RWPE2 (cell line): ENCODE measurements at regions not wholly inside any gene's neighbourhood (a gene's known extent, or its start where the extent isn't known, plus 50 kb on each side); places are given as distances from the start of the nearest gene placed in this dataset.

Experiments used
- ATAC-seq: fragments of 200-7000 bp; cut with Tn5 transposase; 3 replicates; pipeline ENCODE4 v1.9.1; 2021; ENCODE audit warnings: low read depth
- DNase-seq: peaks from one replicate; pipeline ENCODE4 v3.0.0-alpha.2; 2020; ENCODE audit warnings: low spot score
- H3K27ac ChIP-seq: fragments of 450-650 bp; 2 replicates; pipeline ENCODE4 v1.5.1; 2017; ENCODE audit warnings: mild to moderate bottlenecking; ENCODE audit not compliant: poor library complexity, severe bottlenecking
- H3K27me3 ChIP-seq: fragments of 250-450 bp; sonication (Bioruptor Pico); 2 replicates; pipeline ENCODE4 v1.5.1; 2021; ENCODE audit warnings: mild to moderate bottlenecking, moderate library complexity; ENCODE audit not compliant: insufficient read depth, poor library complexity, severe bottlenecking
- H3K36me3 ChIP-seq: fragments of 250-450 bp; sonication (Bioruptor Pico); 2 replicates; pipeline ENCODE4 v1.5.1; 2020; ENCODE audit warnings: low read depth, mild to moderate bottlenecking, moderate library complexity
- H3K4me1 ChIP-seq: fragments of 250-450 bp; sonication (Bioruptor Pico); 2 replicates; pipeline ENCODE4 v1.5.1; 2021; ENCODE audit warnings: mild to moderate bottlenecking, moderate library complexity; ENCODE audit not compliant: insufficient read depth, poor library complexity, severe bottlenecking
- H3K4me3 ChIP-seq: fragments of 250-450 bp; sonication (Bioruptor Pico); 2 replicates; pipeline ENCODE4 v1.5.1; 2021; ENCODE audit warnings: mild to moderate bottlenecking, moderate library complexity; ENCODE audit not compliant: severe bottlenecking
- H3K9me3 ChIP-seq: fragments of 250-450 bp; sonication (Bioruptor Pico); 2 replicates; pipeline ENCODE4 v1.5.1; 2021; ENCODE audit warnings: mild to moderate bottlenecking, moderate library complexity; ENCODE audit not compliant: severe bottlenecking
- TF ChIP-seq, protein P1 (sequence below): fragments of 450-650 bp; IDR thresholded peaks from one replicate; pipeline ENCODE4 v1.5.1; 2017; ENCODE audit warnings: mild to moderate bottlenecking, moderate library complexity; ENCODE audit not compliant: poor library complexity, severe bottlenecking

DNA sequence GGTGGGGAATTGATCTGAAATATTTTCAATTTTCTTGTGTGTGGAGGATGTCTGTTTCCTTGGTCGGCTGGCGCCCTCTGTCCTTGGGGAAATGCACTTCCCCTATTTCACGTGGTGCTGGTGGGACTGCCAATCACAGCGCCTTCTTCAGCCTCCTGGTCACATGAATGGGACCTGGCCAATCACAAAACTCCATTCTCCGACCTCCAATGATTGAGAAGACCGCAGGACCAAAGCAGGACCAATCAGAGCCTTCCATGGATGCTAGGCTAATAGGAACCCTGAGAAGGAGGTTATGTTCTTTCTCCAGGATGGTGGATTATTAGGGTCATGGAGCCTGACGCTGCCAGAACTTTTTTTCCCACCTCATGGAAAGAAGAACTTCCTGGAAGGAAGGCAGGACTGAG lies 188.7 kb downstream of the TTC8 start:
- no peak overlapping the region for H3K27ac ChIP-seq
- no peaks in the 10 kb centered on the region for H3K36me3 ChIP-seq
- no peak for DNase-seq
- no peaks in the 10 kb centered on the region for H3K4me1 ChIP-seq
- TF ChIP-seq, protein P1, sequence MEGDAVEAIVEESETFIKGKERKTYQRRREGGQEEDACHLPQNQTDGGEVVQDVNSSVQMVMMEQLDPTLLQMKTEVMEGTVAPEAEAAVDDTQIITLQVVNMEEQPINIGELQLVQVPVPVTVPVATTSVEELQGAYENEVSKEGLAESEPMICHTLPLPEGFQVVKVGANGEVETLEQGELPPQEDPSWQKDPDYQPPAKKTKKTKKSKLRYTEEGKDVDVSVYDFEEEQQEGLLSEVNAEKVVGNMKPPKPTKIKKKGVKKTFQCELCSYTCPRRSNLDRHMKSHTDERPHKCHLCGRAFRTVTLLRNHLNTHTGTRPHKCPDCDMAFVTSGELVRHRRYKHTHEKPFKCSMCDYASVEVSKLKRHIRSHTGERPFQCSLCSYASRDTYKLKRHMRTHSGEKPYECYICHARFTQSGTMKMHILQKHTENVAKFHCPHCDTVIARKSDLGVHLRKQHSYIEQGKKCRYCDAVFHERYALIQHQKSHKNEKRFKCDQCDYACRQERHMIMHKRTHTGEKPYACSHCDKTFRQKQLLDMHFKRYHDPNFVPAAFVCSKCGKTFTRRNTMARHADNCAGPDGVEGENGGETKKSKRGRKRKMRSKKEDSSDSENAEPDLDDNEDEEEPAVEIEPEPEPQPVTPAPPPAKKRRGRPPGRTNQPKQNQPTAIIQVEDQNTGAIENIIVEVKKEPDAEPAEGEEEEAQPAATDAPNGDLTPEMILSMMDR, result peak; percentile 67
- H3K4me3 ChIP-seq, result no peak overlapping the region
- no peaks in the 10 kb centered on the region for H3K9me3 ChIP-seq
- no peaks in the 10 kb centered on the region for H3K27me3 ChIP-seq
- ATAC-seq, result peak; percentile 75

- DNase-seq (no peak), ATAC-seq (no peak)
- Histone ChIP-seq H3K4me1 (no peaks in the 10 kb centered on the region), H3K27ac (no peak overlapping the region), H3K4me3 (no peak overlapping the region), H3K36me3 (no peaks in the 10 kb centered on the region), H3K27me3 (no peaks in the 10 kb centered on the region), H3K9me3 (no peaks in the 10 kb centered on the region)
- TF ChIP-seq, protein P1, result no peak
These were observed 189.5 kb downstream of the TTC8 start for GRCh38 chr14:89013698-89014568.

DNA sequence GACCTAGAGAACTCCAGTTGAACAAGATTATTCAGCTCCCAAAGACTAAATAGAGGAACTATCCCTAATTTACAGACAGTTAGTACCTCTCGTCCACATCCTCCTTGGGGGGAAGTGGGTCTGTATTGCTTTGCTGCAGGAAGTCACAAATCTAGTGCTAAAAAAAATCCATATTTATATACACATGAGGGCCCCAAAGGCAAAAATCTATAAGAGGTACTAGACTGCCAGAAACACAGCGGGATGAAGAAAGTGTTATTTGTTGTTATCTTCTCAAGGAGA lies 190.1 kb downstream of the TTC8 start:
- Histone ChIP-seq H3K9me3 (no peaks in the 10 kb centered on the region), H3K4me3 (no peak overlapping the region), H3K36me3 (no peaks in the 10 kb centered on the region), H3K27me3 (no peaks in the 10 kb centered on the region), H3K4me1 (no peaks in the 10 kb centered on the region), H3K27ac (no peak overlapping the region)
- ATAC-seq (no peak), DNase-seq (no peak)
- TF ChIP-seq, protein P1, result no peak

- TF ChIP-seq, protein P1, result peak; percentile 43
- no peaks in the 10 kb centered on the region for H3K4me1 ChIP-seq
- no peak overlapping the region for H3K4me3 ChIP-seq
- ATAC-seq, result peak; percentile 43; the same call in 1 of the 3 replicates
- no peaks in the 10 kb centered on the region for H3K27me3 ChIP-seq
- no peaks in the 10 kb centered on the region for H3K36me3 ChIP-seq
- no peaks in the 10 kb centered on the region for H3K9me3 ChIP-seq
- DNase-seq, result no peak
- no peak overlapping the region for H3K27ac ChIP-seq
These were observed 190.6 kb downstream of the TTC8 start for GRCh38 chr14:89015016-89015415.

- H3K27ac ChIP-seq, result no peak overlapping the region
- H3K4me3 ChIP-seq, result no peak overlapping the region
- DNase-seq, result no peak
- H3K27me3 ChIP-seq, result no peaks in the 10 kb centered on the region
- H3K9me3 ChIP-seq, result no peaks in the 10 kb centered on the region
- TF ChIP-seq, protein P1, result no peak
- no peak for ATAC-seq
- H3K36me3 ChIP-seq, result no peaks in the 10 kb centered on the region
- no peaks in the 10 kb centered on the region for H3K4me1 ChIP-seq
These were observed 193.0 kb downstream of the TTC8 start for GRCh38 chr14:89017417-89017816.
